ENCODE measurements at regions not wholly inside any gene's neighbourhood (a gene's known extent, or its start where the extent isn't known, plus 50 kb on each side); places are given as distances from the start of the nearest gene placed in this dataset.

- TF ChIP-seq CTCF (IDR thresholded peaks at IDR 0.05) = peak; percentile 34
- TF ChIP-seq EZH2 (IDR thresholded peaks at IDR 0.05; ENCODE audit: borderline replicate concordance, insufficient read depth, low read depth, low read length, poor library complexity, severe bottlenecking) = no peak
Observed at GRCh38 chrY:16662741-16663140, 1217.3 kb downstream of the CDY2B start.
